ENCODE measurements at regions not wholly inside any gene's neighbourhood (a gene's known extent, or its start where the extent isn't known, plus 50 kb on each side); places are given as distances from the start of the nearest gene placed in this dataset.

GRCh38 chr2:422676-423435, 135.0 kb upstream of the ALKAL2 start:
- no peak overlapping the region for H3K4me3 ChIP-seq (ENCODE audit: low read length in 2 of 2)
- H3K27ac ChIP-seq (ENCODE audit: low read depth in 2 of 2, low read length in 2 of 2): no peak overlapping the region
- H3K9me3 ChIP-seq (ENCODE audit: control insufficient read depth in 2 of 2, low read length in 2 of 2): no peaks in the 10 kb centered on the region
- no peaks in the 10 kb centered on the region for H3K4me1 ChIP-seq (ENCODE audit: control insufficient read depth in 2 of 2, insufficient read depth in 2 of 2, low read length in 2 of 2)
- H3K36me3 ChIP-seq (ENCODE audit: control insufficient read depth in 2 of 2, insufficient read depth in 2 of 2, low read length in 2 of 2): no peaks in the 10 kb centered on the region
- no peak overlapping the region for H3K9ac ChIP-seq (ENCODE audit: low read depth in 1 of 2, low read length in 2 of 2)
- no peaks in the 10 kb centered on the region for H3K27me3 ChIP-seq (ENCODE audit: control insufficient read depth in 2 of 2, insufficient read depth in 2 of 2, low read length in 2 of 2)

GRCh38 chr2:421406-421805, 133.5 kb upstream of the ALKAL2 start:
- Histone ChIP-seq H3K9me3 (ENCODE audit: control insufficient read depth in 2 of 2, low read length in 2 of 2) (no peaks in the 10 kb centered on the region), H3K9ac (ENCODE audit: low read depth in 1 of 2, low read length in 2 of 2) (no peak overlapping the region), H3K4me3 (ENCODE audit: low read length in 2 of 2) (no peak overlapping the region), H3K27me3 (ENCODE audit: control insufficient read depth in 2 of 2, insufficient read depth in 2 of 2, low read length in 2 of 2) (no peaks in the 10 kb centered on the region), H3K27ac (ENCODE audit: low read depth in 2 of 2, low read length in 2 of 2) (no peak overlapping the region), H3K36me3 (ENCODE audit: control insufficient read depth in 2 of 2, insufficient read depth in 2 of 2, low read length in 2 of 2) (no peaks in the 10 kb centered on the region), H3K4me1 (ENCODE audit: control insufficient read depth in 2 of 2, insufficient read depth in 2 of 2, low read length in 2 of 2) (no peaks in the 10 kb centered on the region)

- Histone ChIP-seq H3K4me3 (ENCODE audit: low read length in 2 of 2) (no peak overlapping the region), H3K36me3 (ENCODE audit: control insufficient read depth in 2 of 2, insufficient read depth in 2 of 2, low read length in 2 of 2) (no peaks in the 10 kb centered on the region), H3K27me3 (ENCODE audit: control insufficient read depth in 2 of 2, insufficient read depth in 2 of 2, low read length in 2 of 2) (peaks cover 0 to 2% of the 10 kb centered on the region in 2 donors), H3K4me1 (ENCODE audit: control insufficient read depth in 2 of 2, insufficient read depth in 2 of 2, low read length in 2 of 2) (no peaks in the 10 kb centered on the region), H3K9me3 (ENCODE audit: control insufficient read depth in 2 of 2, low read length in 2 of 2) (no peaks in the 10 kb centered on the region), H3K9ac (ENCODE audit: low read depth in 1 of 2, low read length in 2 of 2) (no peak overlapping the region), H3K27ac (ENCODE audit: low read depth in 2 of 2, low read length in 2 of 2) (no peak overlapping the region)
Measured at GRCh38 chr2:419687-420317, 131.9 kb upstream of the ALKAL2 start.

GRCh38 chr2:417662-418061, 129.8 kb upstream of the ALKAL2 start:
- Histone ChIP-seq H3K36me3 (ENCODE audit: control insufficient read depth in 2 of 2, insufficient read depth in 2 of 2, low read length in 2 of 2) (no peaks in the 10 kb centered on the region), H3K4me1 (ENCODE audit: control insufficient read depth in 2 of 2, insufficient read depth in 2 of 2, low read length in 2 of 2) (no peaks in the 10 kb centered on the region), H3K9me3 (ENCODE audit: control insufficient read depth in 2 of 2, low read length in 2 of 2) (no peaks in the 10 kb centered on the region), H3K27me3 (ENCODE audit: control insufficient read depth in 2 of 2, insufficient read depth in 2 of 2, low read length in 2 of 2) (peaks cover 0 to 2% of the 10 kb centered on the region in 2 donors), H3K4me3 (ENCODE audit: low read length in 2 of 2) (no peak overlapping the region), H3K27ac (ENCODE audit: low read depth in 2 of 2, low read length in 2 of 2) (no peak overlapping the region), H3K9ac (ENCODE audit: low read depth in 1 of 2, low read length in 2 of 2) (no peak overlapping the region)

- no peaks in the 10 kb centered on the region for H3K4me1 ChIP-seq (ENCODE audit: control insufficient read depth in 2 of 2, insufficient read depth in 2 of 2, low read length in 2 of 2)
- no peaks in the 10 kb centered on the region for H3K9me3 ChIP-seq (ENCODE audit: control insufficient read depth in 2 of 2, low read length in 2 of 2)
- peaks cover 0 to 2% of the 10 kb centered on the region in 2 donors for H3K27me3 ChIP-seq (ENCODE audit: control insufficient read depth in 2 of 2, insufficient read depth in 2 of 2, low read length in 2 of 2)
- no peak overlapping the region for H3K4me3 ChIP-seq (ENCODE audit: low read length in 2 of 2)
- no peak overlapping the region for H3K9ac ChIP-seq (ENCODE audit: low read depth in 1 of 2, low read length in 2 of 2)
- no peaks in the 10 kb centered on the region for H3K36me3 ChIP-seq (ENCODE audit: control insufficient read depth in 2 of 2, insufficient read depth in 2 of 2, low read length in 2 of 2)
- H3K27ac ChIP-seq (ENCODE audit: low read depth in 2 of 2, low read length in 2 of 2): no peak overlapping the region
Measured at GRCh38 chr2:417006-417405, 129.1 kb upstream of the ALKAL2 start.

- H3K9me3 ChIP-seq (ENCODE audit: control insufficient read depth in 2 of 2, low read length in 2 of 2): no peaks in the 10 kb centered on the region
- H3K27me3 ChIP-seq (ENCODE audit: control insufficient read depth in 2 of 2, insufficient read depth in 2 of 2, low read length in 2 of 2): peaks cover 0 to 2% of the 10 kb centered on the region in 2 donors
- H3K4me1 ChIP-seq (ENCODE audit: control insufficient read depth in 2 of 2, insufficient read depth in 2 of 2, low read length in 2 of 2): no peaks in the 10 kb centered on the region
- H3K4me3 ChIP-seq (ENCODE audit: low read length in 2 of 2): no peak overlapping the region
- no peak overlapping the region for H3K27ac ChIP-seq (ENCODE audit: low read depth in 2 of 2, low read length in 2 of 2)
- no peak overlapping the region for H3K9ac ChIP-seq (ENCODE audit: low read depth in 1 of 2, low read length in 2 of 2)
- no peaks in the 10 kb centered on the region for H3K36me3 ChIP-seq (ENCODE audit: control insufficient read depth in 2 of 2, insufficient read depth in 2 of 2, low read length in 2 of 2)
Measured at GRCh38 chr2:415986-416610, 128.2 kb upstream of the ALKAL2 start.

- H3K27me3 ChIP-seq (ENCODE audit: control insufficient read depth in 2 of 2, insufficient read depth in 2 of 2, low read length in 2 of 2): peaks cover 0 to 2% of the 10 kb centered on the region in 2 donors
- H3K4me1 ChIP-seq (ENCODE audit: control insufficient read depth in 2 of 2, insufficient read depth in 2 of 2, low read length in 2 of 2): no peaks in the 10 kb centered on the region
- peaks cover 0 to 3% of the 10 kb centered on the region in 2 donors for H3K9me3 ChIP-seq (ENCODE audit: control insufficient read depth in 2 of 2, low read length in 2 of 2)
- H3K9ac ChIP-seq (ENCODE audit: low read depth in 1 of 2, low read length in 2 of 2): no peak overlapping the region
- no peak overlapping the region for H3K4me3 ChIP-seq (ENCODE audit: low read length in 2 of 2)
- H3K27ac ChIP-seq (ENCODE audit: low read depth in 2 of 2, low read length in 2 of 2): no peak overlapping the region
- no peaks in the 10 kb centered on the region for H3K36me3 ChIP-seq (ENCODE audit: control insufficient read depth in 2 of 2, insufficient read depth in 2 of 2, low read length in 2 of 2)
Measured at GRCh38 chr2:409523-409922, 121.6 kb upstream of the ALKAL2 start.

- Histone ChIP-seq H3K4me1 (ENCODE audit: control insufficient read depth in 2 of 2, insufficient read depth in 2 of 2, low read length in 2 of 2) (no peaks in the 10 kb centered on the region), H3K9me3 (ENCODE audit: control insufficient read depth in 2 of 2, low read length in 2 of 2) (peaks cover 0 to 3% of the 10 kb centered on the region in 2 donors), H3K4me3 (ENCODE audit: low read length in 2 of 2) (no peak overlapping the region), H3K9ac (ENCODE audit: low read depth in 1 of 2, low read length in 2 of 2) (no peak overlapping the region), H3K27ac (ENCODE audit: low read depth in 2 of 2, low read length in 2 of 2) (no peak overlapping the region), H3K27me3 (ENCODE audit: control insufficient read depth in 2 of 2, insufficient read depth in 2 of 2, low read length in 2 of 2) (peaks cover 0 to 2% of the 10 kb centered on the region in 2 donors), H3K36me3 (ENCODE audit: control insufficient read depth in 2 of 2, insufficient read depth in 2 of 2, low read length in 2 of 2) (no peaks in the 10 kb centered on the region)
Measured at GRCh38 chr2:407630-408029, 119.7 kb upstream of the ALKAL2 start.

GRCh38 chr2:406876-407275, 119.0 kb upstream of the ALKAL2 start:
- H3K36me3 ChIP-seq (ENCODE audit: control insufficient read depth in 2 of 2, insufficient read depth in 2 of 2, low read length in 2 of 2): no peaks in the 10 kb centered on the region
- H3K4me1 ChIP-seq (ENCODE audit: control insufficient read depth in 2 of 2, insufficient read depth in 2 of 2, low read length in 2 of 2): no peaks in the 10 kb centered on the region
- peaks cover 0 to 2% of the 10 kb centered on the region in 2 donors for H3K27me3 ChIP-seq (ENCODE audit: control insufficient read depth in 2 of 2, insufficient read depth in 2 of 2, low read length in 2 of 2)
- H3K27ac ChIP-seq (ENCODE audit: low read depth in 2 of 2, low read length in 2 of 2): no peak overlapping the region
- no peak overlapping the region for H3K4me3 ChIP-seq (ENCODE audit: low read length in 2 of 2)
- peaks cover 0 to 3% of the 10 kb centered on the region in 2 donors for H3K9me3 ChIP-seq (ENCODE audit: control insufficient read depth in 2 of 2, low read length in 2 of 2)
- no peak overlapping the region for H3K9ac ChIP-seq (ENCODE audit: low read depth in 1 of 2, low read length in 2 of 2)

- Histone ChIP-seq H3K27me3 (ENCODE audit: control insufficient read depth in 2 of 2, insufficient read depth in 2 of 2, low read length in 2 of 2) (peaks cover 0 to 2% of the 10 kb centered on the region in 2 donors), H3K4me1 (ENCODE audit: control insufficient read depth in 2 of 2, insufficient read depth in 2 of 2, low read length in 2 of 2) (no peaks in the 10 kb centered on the region), H3K9me3 (ENCODE audit: control insufficient read depth in 2 of 2, low read length in 2 of 2) (peaks cover 0 to 3% of the 10 kb centered on the region in 2 donors), H3K9ac (ENCODE audit: low read depth in 1 of 2, low read length in 2 of 2) (no peak overlapping the region), H3K27ac (ENCODE audit: low read depth in 2 of 2, low read length in 2 of 2) (no peak overlapping the region), H3K4me3 (ENCODE audit: low read length in 2 of 2) (no peak overlapping the region), H3K36me3 (ENCODE audit: control insufficient read depth in 2 of 2, insufficient read depth in 2 of 2, low read length in 2 of 2) (no peaks in the 10 kb centered on the region)
Measured at GRCh38 chr2:406231-406630, 118.3 kb upstream of the ALKAL2 start.

Data from mucosa of rectum (tissue), 2 donors.